GM23338 (cell line): ENCODE measurements at regions not wholly inside any gene's neighbourhood (a gene's known extent, or its start where the extent isn't known, plus 50 kb on each side); places are given as distances from the start of the nearest gene placed in this dataset.

Experiments used
- ATAC-seq: fragments of 200-7000 bp; cut with Tn5 transposase; 3 replicates; pipeline ENCODE4 v1.9.1; 2020
- DNase-seq: peaks from one replicate; pipeline ENCODE4 v3.0.0-alpha.2; 2015; ENCODE audit warnings: low spot score
- H2AFZ ChIP-seq: fragments of 200-600 bp; sonication (generic); 2 replicates; pipeline ENCODE4 v1.8.0; 2016; ENCODE audit warnings: antibody characterized with exemption, mild to moderate bottlenecking, moderate library complexity
- H3F3A ChIP-seq: fragments of 200-600 bp; sonication (generic); replicated peaks from 2 replicates; pipeline ENCODE4 v1.8.0; 2017; ENCODE audit warnings: antibody characterized with exemption, mixed run types, low read depth
- H3K27ac ChIP-seq: fragments of 200-600 bp; sonication (generic); 2 replicates; pipeline ENCODE4 v1.6.1; 2016; ENCODE audit warnings: low read depth
- H3K27me3 ChIP-seq: fragments of 200-600 bp; sonication (generic); 2 replicates; pipeline ENCODE4 v1.8.0; 2016; ENCODE audit warnings: mild to moderate bottlenecking, mixed run types, moderate library complexity; ENCODE audit not compliant: insufficient read depth
- H3K36me3 ChIP-seq: fragments of 200-600 bp; sonication (generic); 2 replicates; pipeline ENCODE4 v1.8.0; 2016; ENCODE audit warnings: mild to moderate bottlenecking; ENCODE audit not compliant: insufficient read depth
- H3K4me1 ChIP-seq: fragments of 200-600 bp; sonication (generic); 2 replicates; pipeline ENCODE4 v1.8.0; 2016; ENCODE audit warnings: mild to moderate bottlenecking, moderate library complexity; ENCODE audit not compliant: insufficient read depth
- H3K4me2 ChIP-seq: fragments of 200-600 bp; sonication (generic); 2 replicates; pipeline ENCODE4 v1.7.1; 2017; ENCODE audit warnings: mixed run types
- H3K4me3 ChIP-seq: fragments of 200-600 bp; sonication (generic); 2 replicates; pipeline ENCODE4 v1.6.1; 2016; ENCODE audit warnings: mixed run types
- H3K79me2 ChIP-seq: fragments of 200-600 bp; sonication (generic); replicated peaks from 2 replicates; pipeline ENCODE4 v1.8.0; 2017; ENCODE audit warnings: mild to moderate bottlenecking; ENCODE audit not compliant: insufficient read depth
- H3K9me2 ChIP-seq: fragments of 200-600 bp; sonication (generic); 2 replicates; pipeline ENCODE4 v1.8.0; 2017; ENCODE audit not compliant: insufficient read depth
- H4K20me1 ChIP-seq: fragments of 200-600 bp; sonication (generic); replicated peaks from 2 replicates; pipeline ENCODE4 v1.8.0; 2017; ENCODE audit warnings: mild to moderate bottlenecking; ENCODE audit not compliant: insufficient read depth
- H3K27ac Mint-ChIP-seq: 2 replicates; pipeline ENCODE4 v1.8.0; 2020; ENCODE audit warnings: inconsistent platforms, mild to moderate bottlenecking, moderate library complexity, mixed read lengths
- H3K27me3 Mint-ChIP-seq: 3 replicates; pipeline ENCODE4 v1.8.0; 2022; ENCODE audit warnings: low read depth, mild to moderate bottlenecking, moderate library complexity, mixed read lengths, inconsistent platforms; ENCODE audit not compliant: insufficient read depth, poor library complexity
- H3K36me3 Mint-ChIP-seq: 3 replicates; pipeline ENCODE4 v1.8.0; 2021; ENCODE audit warnings: low read depth, mild to moderate bottlenecking, inconsistent platforms, moderate library complexity, mixed read lengths
- H3K4me1 Mint-ChIP-seq: 3 replicates; pipeline ENCODE4 v1.8.0; 2020; ENCODE audit warnings: mild to moderate bottlenecking, inconsistent platforms, mixed read lengths
- H3K4me3 Mint-ChIP-seq: 3 replicates; pipeline ENCODE4 v1.8.0; 2021; ENCODE audit warnings: moderate library complexity, mild to moderate bottlenecking, inconsistent platforms, mixed read lengths
- H3K9me3 Mint-ChIP-seq: 3 replicates; pipeline ENCODE4 v1.8.0; 2020; ENCODE audit warnings: moderate library complexity, mild to moderate bottlenecking, inconsistent platforms, mixed read lengths
- CREB1 ChIP-seq: fragments of 250-450 bp; sonication (Bioruptor Pico); IDR thresholded peaks from 2 replicates; pipeline ENCODE4 v1.5.0; 2020; ENCODE audit warnings: low read depth, mild to moderate bottlenecking, moderate library complexity
- EZH2 ChIP-seq: fragments of 200-600 bp; sonication (generic); IDR thresholded peaks from one replicate; pipeline ENCODE4 v1.8.0; 2017; ENCODE audit warnings: antibody characterized with exemption, mild to moderate bottlenecking, low read depth; ENCODE audit not compliant: unreplicated experiment
- EZH2phosphoT487 ChIP-seq: fragments of 200-600 bp; sonication (generic); IDR thresholded peaks from one replicate; pipeline ENCODE4 v1.8.1; 2018; ENCODE audit warnings: antibody characterized with exemption; ENCODE audit not compliant: unreplicated experiment
- JUNB ChIP-seq: IDR thresholded peaks from one replicate; pipeline ENCODE4 v1.6.1; 2016; ENCODE audit warnings: antibody characterized with exemption; ENCODE audit not compliant: unreplicated experiment
- NANOG ChIP-seq: IDR thresholded peaks from 2 replicates; pipeline ENCODE4 v1.6.1; 2016; ENCODE audit warnings: antibody characterized with exemption, borderline replicate concordance
- POLR2AphosphoS5 ChIP-seq: IDR thresholded peaks from 2 replicates; pipeline ENCODE4 v1.6.1; 2016; ENCODE audit warnings: antibody characterized with exemption, low read depth
- STAT1 ChIP-seq: IDR thresholded peaks from one replicate; pipeline ENCODE4 v1.6.1; 2016; ENCODE audit warnings: antibody characterized with exemption; ENCODE audit not compliant: unreplicated experiment
- ZNF114 ChIP-seq: fragments of 250-450 bp; sonication (Bioruptor Pico); IDR thresholded peaks from 2 replicates; pipeline ENCODE4 v1.5.0; 2020; ENCODE audit warnings: mild to moderate bottlenecking, moderate library complexity
- TF ChIP-seq, protein P1 (sequence below), 2 experiments: fragments of 200-600 bp in 1 of 2; sonication (generic) in 1 of 2; conservative IDR thresholded peaks; 2 replicates each; pipeline versions ENCODE4 v1.5.1 to v1.6.1; 2016 to 2017; ENCODE audit warnings: antibody characterized with exemption in 2 of 2, low read depth in 2 of 2, mild to moderate bottlenecking in 2 of 2, moderate library complexity in 1 of 2
- TF ChIP-seq, protein P2 (sequence below): IDR thresholded peaks from 2 replicates; pipeline ENCODE4 v1.6.1; 2016; ENCODE audit warnings: antibody characterized with exemption
- TF ChIP-seq, protein P3 (sequence below): fragments of 250-450 bp; sonication (Bioruptor Pico); IDR thresholded peaks from 2 replicates; pipeline ENCODE4 v1.5.0; 2020; ENCODE audit warnings: mild to moderate bottlenecking, moderate library complexity

DNA sequence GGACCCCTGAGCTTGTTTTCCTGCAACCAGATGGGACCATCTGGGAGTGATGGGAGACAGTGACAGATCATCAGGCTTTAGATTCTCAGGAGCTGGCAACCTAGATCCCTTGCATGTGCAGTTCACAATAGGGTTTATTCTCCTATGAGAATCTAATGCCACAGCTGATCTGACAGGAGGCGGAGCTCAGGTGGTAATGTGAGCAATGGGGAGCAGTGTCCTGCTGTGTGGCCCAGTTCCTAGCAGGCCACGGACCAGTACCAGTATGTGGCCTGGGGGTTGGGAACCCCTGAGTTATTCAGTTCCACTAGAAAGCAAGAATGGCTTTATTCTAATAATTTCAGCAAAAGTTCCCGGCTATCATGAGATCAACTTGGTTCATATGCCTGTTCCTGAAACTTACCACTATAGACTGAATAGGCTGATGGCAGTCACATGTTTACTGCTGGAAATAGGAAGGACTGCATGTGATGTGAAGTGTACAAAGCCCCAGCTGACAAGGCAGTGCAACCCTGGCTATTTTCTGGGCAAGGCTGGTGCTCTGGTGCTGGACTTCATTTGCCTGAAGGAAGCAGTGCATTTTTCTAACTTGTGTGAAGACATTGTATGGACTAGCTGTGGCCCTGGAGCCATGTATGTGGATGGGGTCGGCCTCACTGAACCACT, 107.2 kb downstream of the SPRY1 start (continued):
- TF ChIP-seq, protein P1, sequence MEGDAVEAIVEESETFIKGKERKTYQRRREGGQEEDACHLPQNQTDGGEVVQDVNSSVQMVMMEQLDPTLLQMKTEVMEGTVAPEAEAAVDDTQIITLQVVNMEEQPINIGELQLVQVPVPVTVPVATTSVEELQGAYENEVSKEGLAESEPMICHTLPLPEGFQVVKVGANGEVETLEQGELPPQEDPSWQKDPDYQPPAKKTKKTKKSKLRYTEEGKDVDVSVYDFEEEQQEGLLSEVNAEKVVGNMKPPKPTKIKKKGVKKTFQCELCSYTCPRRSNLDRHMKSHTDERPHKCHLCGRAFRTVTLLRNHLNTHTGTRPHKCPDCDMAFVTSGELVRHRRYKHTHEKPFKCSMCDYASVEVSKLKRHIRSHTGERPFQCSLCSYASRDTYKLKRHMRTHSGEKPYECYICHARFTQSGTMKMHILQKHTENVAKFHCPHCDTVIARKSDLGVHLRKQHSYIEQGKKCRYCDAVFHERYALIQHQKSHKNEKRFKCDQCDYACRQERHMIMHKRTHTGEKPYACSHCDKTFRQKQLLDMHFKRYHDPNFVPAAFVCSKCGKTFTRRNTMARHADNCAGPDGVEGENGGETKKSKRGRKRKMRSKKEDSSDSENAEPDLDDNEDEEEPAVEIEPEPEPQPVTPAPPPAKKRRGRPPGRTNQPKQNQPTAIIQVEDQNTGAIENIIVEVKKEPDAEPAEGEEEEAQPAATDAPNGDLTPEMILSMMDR (conservative IDR thresholded peaks at IDR 0.05; ENCODE audit: low read depth in 2 of 2) = no peak
- TF ChIP-seq POLR2AphosphoS5 (no peak), STAT1 (no peak), EZH2phosphoT487 (no peak)

DNA sequence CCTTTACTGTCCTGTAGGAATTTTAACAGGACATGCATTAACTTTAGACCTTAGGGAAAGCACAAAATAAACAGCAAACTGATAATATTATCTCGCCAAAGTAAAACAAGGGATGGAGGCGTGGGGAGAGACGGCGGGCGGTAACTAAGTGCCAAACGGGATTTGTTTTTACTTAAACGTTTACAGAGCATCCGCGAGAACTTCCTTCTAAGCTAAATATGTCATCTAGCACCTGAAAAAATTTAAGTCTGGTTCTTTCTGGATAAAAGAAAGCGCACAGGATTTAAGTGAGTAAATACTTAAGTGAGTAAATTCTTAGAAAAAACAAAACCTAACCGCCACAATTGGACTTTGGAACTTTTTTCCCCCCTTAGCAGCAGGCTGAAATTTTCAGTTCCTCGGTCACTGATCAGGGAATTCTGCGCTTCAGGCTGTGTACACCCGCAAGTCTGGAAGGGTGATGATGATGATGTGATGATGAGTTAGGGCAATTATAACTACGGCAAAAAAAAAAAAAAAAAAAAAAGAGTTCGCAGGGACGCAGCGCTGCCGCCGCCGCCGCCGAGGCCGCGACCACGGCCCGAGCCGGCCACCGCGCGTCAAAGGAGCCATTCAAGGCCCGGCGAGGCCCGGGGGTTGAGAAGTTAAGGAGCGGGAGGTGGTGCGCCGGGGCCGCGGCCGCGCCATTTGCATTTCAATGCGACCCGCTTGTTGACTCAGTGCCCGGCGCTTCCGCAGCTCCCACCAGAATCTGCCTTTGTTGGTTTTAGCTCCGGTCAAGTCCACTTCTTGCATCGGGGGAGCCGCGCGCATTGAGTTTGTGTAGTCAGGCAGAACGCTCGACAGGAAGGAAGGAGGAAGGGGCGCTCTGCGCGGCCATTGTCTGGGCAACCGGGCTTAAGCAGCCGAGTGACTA, 108.8 kb downstream of the SPRY1 start:
- Mint-ChIP-seq H3K36me3 (peaks cover 44% of the 10 kb centered on the region), H3K9me3 (peaks cover 40% of the 10 kb centered on the region), H3K4me3 (peak overlapping the region; percentile 68), H3K27me3 (peaks cover 10% of the 10 kb centered on the region), H3K4me1 (peaks cover 37% of the 10 kb centered on the region), H3K27ac (peak overlapping the region; percentile 99)
- DNase-seq (peak; percentile 99), ATAC-seq (peak; percentile 94)
- Histone ChIP-seq H3K27me3 (no peaks in the 10 kb centered on the region), H3F3A (peaks cover 16% of the 10 kb centered on the region), H3K27ac (peak overlapping the region; percentile 98), H3K79me2 (no peaks in the 10 kb centered on the region), H3K4me2 (peak overlapping the region; percentile 70), H3K36me3 (peaks cover under 1% of the 10 kb centered on the region; the same call in 1 of the 2 replicates), H3K4me1 (peaks cover 34% of the 10 kb centered on the region), H4K20me1 (no peaks in the 10 kb centered on the region), H3K9me2 (no peaks in the 10 kb centered on the region), H2AFZ (0 out of 2 replicates have a peak overlapping the region, but pooled peaks have one; percentile 20), H3K4me3 (peak overlapping the region; percentile 43)
- TF ChIP-seq CREB1 (CRISPR knock-in tag) = 0 out of 2 replicates have a peak, but pooled peaks have one; percentile 5
- TF ChIP-seq EZH2phosphoT487 = no peak
- peak; percentile 38 for TF ChIP-seq POLR2AphosphoS5
- TF ChIP-seq, protein P2, sequence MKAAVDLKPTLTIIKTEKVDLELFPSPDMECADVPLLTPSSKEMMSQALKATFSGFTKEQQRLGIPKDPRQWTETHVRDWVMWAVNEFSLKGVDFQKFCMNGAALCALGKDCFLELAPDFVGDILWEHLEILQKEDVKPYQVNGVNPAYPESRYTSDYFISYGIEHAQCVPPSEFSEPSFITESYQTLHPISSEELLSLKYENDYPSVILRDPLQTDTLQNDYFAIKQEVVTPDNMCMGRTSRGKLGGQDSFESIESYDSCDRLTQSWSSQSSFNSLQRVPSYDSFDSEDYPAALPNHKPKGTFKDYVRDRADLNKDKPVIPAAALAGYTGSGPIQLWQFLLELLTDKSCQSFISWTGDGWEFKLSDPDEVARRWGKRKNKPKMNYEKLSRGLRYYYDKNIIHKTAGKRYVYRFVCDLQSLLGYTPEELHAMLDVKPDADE = peak; percentile 57; the same call in 1 of the 2 replicates
- TF ChIP-seq NANOG = peak; percentile 71
- TF ChIP-seq EZH2 = no peak
- no peak for TF ChIP-seq ZNF114 (CRISPR knock-in tag)
- TF ChIP-seq JUNB = no peak
- TF ChIP-seq, protein P3, sequence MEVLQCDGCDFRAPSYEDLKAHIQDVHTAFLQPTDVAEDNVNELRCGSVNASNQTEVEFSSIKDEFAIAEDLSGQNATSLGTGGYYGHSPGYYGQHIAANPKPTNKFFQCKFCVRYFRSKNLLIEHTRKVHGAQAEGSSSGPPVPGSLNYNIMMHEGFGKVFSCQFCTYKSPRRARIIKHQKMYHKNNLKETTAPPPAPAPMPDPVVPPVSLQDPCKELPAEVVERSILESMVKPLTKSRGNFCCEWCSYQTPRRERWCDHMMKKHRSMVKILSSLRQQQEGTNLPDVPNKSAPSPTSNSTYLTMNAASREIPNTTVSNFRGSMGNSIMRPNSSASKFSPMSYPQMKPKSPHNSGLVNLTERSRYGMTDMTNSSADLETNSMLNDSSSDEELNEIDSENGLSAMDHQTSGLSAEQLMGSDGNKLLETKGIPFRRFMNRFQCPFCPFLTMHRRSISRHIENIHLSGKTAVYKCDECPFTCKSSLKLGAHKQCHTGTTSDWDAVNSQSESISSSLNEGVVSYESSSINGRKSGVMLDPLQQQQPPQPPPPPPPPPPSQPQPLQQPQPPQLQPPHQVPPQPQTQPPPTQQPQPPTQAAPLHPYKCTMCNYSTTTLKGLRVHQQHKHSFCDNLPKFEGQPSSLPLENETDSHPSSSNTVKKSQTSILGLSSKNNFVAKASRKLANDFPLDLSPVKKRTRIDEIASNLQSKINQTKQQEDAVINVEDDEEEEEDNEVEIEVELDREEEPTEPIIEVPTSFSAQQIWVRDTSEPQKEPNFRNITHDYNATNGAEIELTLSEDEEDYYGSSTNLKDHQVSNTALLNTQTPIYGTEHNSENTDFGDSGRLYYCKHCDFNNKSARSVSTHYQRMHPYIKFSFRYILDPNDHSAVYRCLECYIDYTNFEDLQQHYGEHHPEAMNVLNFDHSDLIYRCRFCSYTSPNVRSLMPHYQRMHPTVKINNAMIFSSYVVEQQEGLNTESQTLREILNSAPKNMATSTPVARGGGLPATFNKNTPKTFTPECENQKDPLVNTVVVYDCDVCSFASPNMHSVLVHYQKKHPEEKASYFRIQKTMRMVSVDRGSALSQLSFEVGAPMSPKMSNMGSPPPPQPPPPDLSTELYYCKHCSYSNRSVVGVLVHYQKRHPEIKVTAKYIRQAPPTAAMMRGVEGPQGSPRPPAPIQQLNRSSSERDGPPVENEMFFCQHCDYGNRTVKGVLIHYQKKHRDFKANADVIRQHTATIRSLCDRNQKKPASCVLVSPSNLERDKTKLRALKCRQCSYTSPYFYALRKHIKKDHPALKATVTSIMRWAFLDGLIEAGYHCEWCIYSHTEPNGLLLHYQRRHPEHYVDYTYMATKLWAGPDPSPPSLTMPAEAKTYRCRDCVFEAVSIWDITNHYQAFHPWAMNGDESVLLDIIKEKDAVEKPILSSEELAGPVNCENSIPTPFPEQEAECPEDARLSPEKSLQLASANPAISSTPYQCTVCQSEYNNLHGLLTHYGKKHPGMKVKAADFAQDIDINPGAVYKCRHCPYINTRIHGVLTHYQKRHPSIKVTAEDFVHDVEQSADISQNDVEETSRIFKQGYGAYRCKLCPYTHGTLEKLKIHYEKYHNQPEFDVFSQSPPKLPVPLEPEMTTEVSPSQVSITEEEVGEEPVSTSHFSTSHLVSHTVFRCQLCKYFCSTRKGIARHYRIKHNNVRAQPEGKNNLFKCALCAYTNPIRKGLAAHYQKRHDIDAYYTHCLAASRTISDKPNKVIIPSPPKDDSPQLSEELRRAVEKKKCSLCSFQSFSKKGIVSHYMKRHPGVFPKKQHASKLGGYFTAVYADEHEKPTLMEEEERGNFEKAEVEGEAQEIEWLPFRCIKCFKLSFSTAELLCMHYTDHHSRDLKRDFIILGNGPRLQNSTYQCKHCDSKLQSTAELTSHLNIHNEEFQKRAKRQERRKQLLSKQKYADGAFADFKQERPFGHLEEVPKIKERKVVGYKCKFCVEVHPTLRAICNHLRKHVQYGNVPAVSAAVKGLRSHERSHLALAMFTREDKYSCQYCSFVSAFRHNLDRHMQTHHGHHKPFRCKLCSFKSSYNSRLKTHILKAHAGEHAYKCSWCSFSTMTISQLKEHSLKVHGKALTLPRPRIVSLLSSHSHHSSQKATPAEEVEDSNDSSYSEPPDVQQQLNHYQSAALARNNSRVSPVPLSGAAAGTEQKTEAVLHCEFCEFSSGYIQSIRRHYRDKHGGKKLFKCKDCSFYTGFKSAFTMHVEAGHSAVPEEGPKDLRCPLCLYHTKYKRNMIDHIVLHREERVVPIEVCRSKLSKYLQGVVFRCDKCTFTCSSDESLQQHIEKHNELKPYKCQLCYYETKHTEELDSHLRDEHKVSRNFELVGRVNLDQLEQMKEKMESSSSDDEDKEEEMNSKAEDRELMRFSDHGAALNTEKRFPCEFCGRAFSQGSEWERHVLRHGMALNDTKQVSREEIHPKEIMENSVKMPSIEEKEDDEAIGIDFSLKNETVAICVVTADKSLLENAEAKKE = no peak
- no peak for TF ChIP-seq STAT1
